Liver (tissue), 8 donors: ENCODE measurements at regions not wholly inside any gene's neighbourhood (a gene's known extent, or its start where the extent isn't known, plus 50 kb on each side); places are given as distances from the start of the nearest gene placed in this dataset.

Experiments
- DNase-seq: peaks from one replicate; pipeline ENCODE4 v3.0.0-alpha.2; 2017; ENCODE audit warnings: low spot score
- H3K27ac ChIP-seq, 2 donors: one replicate each; pipeline ENCODE4 v1.7.0; 2013; ENCODE audit warnings: inconsistent platforms in 2 of 2, low read length in 2 of 2, control low read depth in 1 of 2, low read depth in 1 of 2, mild to moderate bottlenecking in 1 of 2
- H3K27me3 ChIP-seq, 4 donors: one replicate each; pipeline versions ENCODE4 v1.6.1 to v1.7.0; 2013; ENCODE audit warnings: low read length in 3 of 4, inconsistent platforms in 1 of 4, mild to moderate bottlenecking in 1 of 4, moderate library complexity in 1 of 4; ENCODE audit not compliant: control insufficient read depth in 4 of 4, insufficient read depth in 4 of 4
- H3K36me3 ChIP-seq, 4 donors: one replicate each; pipeline versions ENCODE4 v1.6.1 to v1.7.0; 2013; ENCODE audit warnings: low read length in 3 of 4, mild to moderate bottlenecking in 3 of 4, low read depth in 1 of 4, moderate library complexity in 1 of 4; ENCODE audit not compliant: control insufficient read depth in 4 of 4, insufficient read depth in 3 of 4
- H3K4me1 ChIP-seq, 4 donors: one replicate each; pipeline versions ENCODE4 v1.6.1 to v1.7.0; 2013; ENCODE audit warnings: low read length in 3 of 4, mild to moderate bottlenecking in 3 of 4, moderate library complexity in 1 of 4; ENCODE audit not compliant: control insufficient read depth in 4 of 4, insufficient read depth in 4 of 4
- H3K4me3 ChIP-seq, 3 donors: one replicate each; pipeline versions ENCODE4 v1.6.1 to v1.7.0; 2013; ENCODE audit warnings: low read length in 3 of 3, control low read depth in 1 of 3, low read depth in 1 of 3, mild to moderate bottlenecking in 1 of 3
- H3K9ac ChIP-seq, 2 donors: one replicate each; pipeline ENCODE4 v1.7.0; 2013; ENCODE audit warnings: low read length in 2 of 2, mild to moderate bottlenecking in 2 of 2, moderate library complexity in 2 of 2, control low read depth in 1 of 2, low read depth in 1 of 2
- H3K9me3 ChIP-seq, 4 donors: one replicate each; pipeline versions ENCODE4 v1.6.1 to v1.7.0; 2013; ENCODE audit warnings: low read length in 3 of 4; ENCODE audit not compliant: control insufficient read depth in 4 of 4
- CTCF ChIP-seq: fragments of 150-350 bp; IDR thresholded peaks from 2 replicates; pipeline ENCODE4 v1.5.1; 2017; ENCODE audit warnings: improper control_type of control experiment, low read depth, low read length; ENCODE audit not compliant: missing input control
- EGR1 ChIP-seq, 2 donors: IDR thresholded peaks; 2 replicates each; pipeline ENCODE4 v1.6.1; 2016 to 2018; ENCODE audit warnings: antibody characterized with exemption in 2 of 2, low read depth in 2 of 2
- FOXA1 ChIP-seq: IDR thresholded peaks from 2 replicates; pipeline ENCODE4 v1.6.1; 2016; ENCODE audit warnings: antibody characterized with exemption
- GABPA ChIP-seq, 2 donors: IDR thresholded peaks in 1 of 2; conservative IDR thresholded peaks in 1 of 2; 2 replicates each; pipeline ENCODE4 v1.6.1; 2016; ENCODE audit warnings: antibody characterized with exemption in 2 of 2, mild to moderate bottlenecking in 1 of 2, moderate library complexity in 1 of 2
- JUND ChIP-seq, 2 donors: IDR thresholded peaks; 2 replicates each; pipeline ENCODE4 v1.6.1; 2016; ENCODE audit warnings: antibody characterized with exemption in 2 of 2
- MAX ChIP-seq: IDR thresholded peaks from 2 replicates; pipeline ENCODE4 v1.6.1; 2016; ENCODE audit warnings: antibody characterized with exemption
- NR2F2 ChIP-seq: IDR thresholded peaks from 2 replicates; pipeline ENCODE4 v1.6.1; 2016; ENCODE audit warnings: antibody characterized with exemption
- RAD21 ChIP-seq, 2 donors: IDR thresholded peaks; 2 replicates each; pipeline ENCODE4 v1.6.1; 2016; ENCODE audit warnings: antibody characterized with exemption in 2 of 2, mild to moderate bottlenecking in 2 of 2
- REST ChIP-seq: IDR thresholded peaks from 2 replicates; pipeline ENCODE4 v1.6.1; 2016; ENCODE audit warnings: antibody characterized with exemption, mild to moderate bottlenecking
- RXRA ChIP-seq, 2 donors: IDR thresholded peaks; 2 replicates each; pipeline ENCODE4 v1.6.1; 2017 to 2018; ENCODE audit warnings: antibody characterized with exemption in 2 of 2, mild to moderate bottlenecking in 1 of 2
- SP1 ChIP-seq: IDR thresholded peaks from 2 replicates; pipeline ENCODE4 v1.6.1; 2018; ENCODE audit warnings: antibody characterized with exemption, mild to moderate bottlenecking
- TAF1 ChIP-seq: conservative IDR thresholded peaks from 2 replicates; pipeline ENCODE4 v1.6.1; 2016; ENCODE audit warnings: antibody characterized with exemption, mild to moderate bottlenecking
- YY1 ChIP-seq: IDR thresholded peaks from 2 replicates; pipeline ENCODE4 v1.6.1; 2016; ENCODE audit warnings: antibody characterized with exemption, mild to moderate bottlenecking
- ZBTB33 ChIP-seq: IDR thresholded peaks from 2 replicates; pipeline ENCODE4 v1.6.1; 2016; ENCODE audit warnings: antibody characterized with exemption
- WGBS: extraction: QIAGEN DNeasy Blood & Tissue Kit; methylation state at CpG from one replicate; pipeline ENCODE4 v1.1.7; 2013; 5-methylcytosine and 5-hydroxymethylcytosine counted together
- donor health status: healthy.
- donor health status: healthy.
- donor health status: healthy.
- donor health status: healthy.
- donor health status: healthy.

- TF ChIP-seq CTCF: no peak
- TF ChIP-seq NR2F2: no peak
- no peak for TF ChIP-seq GABPA (IDR thresholded peaks at IDR 0.05 in 1 of 2, conservative IDR thresholded peaks at IDR 0.05 in 1 of 2)
- no peak for TF ChIP-seq RAD21 (IDR thresholded peaks at IDR 0.05)
- TF ChIP-seq FOXA1: no peak
- no peak for TF ChIP-seq MAX
- no peak for TF ChIP-seq RXRA (IDR thresholded peaks at IDR 0.05)
Measured at GRCh38 chr7:19336836-19337383, 191.7 kb upstream of the FERD3L start (continued).

GRCh38 chr7:19333706-19334105 lies 188.5 kb upstream of the FERD3L start:
- WGBS: 89% methylated on average over 2 of the region's 2 CpGs
- no peak for DNase-seq
- no peaks in the 10 kb centered on the region for H3K27me3 ChIP-seq
- no peaks in the 10 kb centered on the region for H3K4me1 ChIP-seq
- H3K9ac ChIP-seq: no peak overlapping the region
- no peak overlapping the region for H3K27ac ChIP-seq
- no peaks in the 10 kb centered on the region for H3K9me3 ChIP-seq
- H3K4me3 ChIP-seq: no peak overlapping the region
- no peaks in the 10 kb centered on the region for H3K36me3 ChIP-seq
- TF ChIP-seq ZBTB33 (no peak), GABPA (IDR thresholded peaks at IDR 0.05 in 1 of 2, conservative IDR thresholded peaks at IDR 0.05 in 1 of 2) (no peak), RAD21 (IDR thresholded peaks at IDR 0.05) (no peak), EGR1 (IDR thresholded peaks at IDR 0.05; ENCODE audit: low read depth in 2 of 2) (no peak), MAX (no peak), FOXA1 (no peak), SP1 (no peak), TAF1 (no peak), JUND (IDR thresholded peaks at IDR 0.05) (no peak), REST (no peak), CTCF (no peak), YY1 (no peak)
